SK-N-SH treated with all-trans-retinoic acid at 6 μM for 48 hours (cell line): ENCODE measurements at regions not wholly inside any gene's neighbourhood (a gene's known extent, or its start where the extent isn't known, plus 50 kb on each side); places are given as distances from the start of the nearest gene placed in this dataset.

ENCODE experiments used
- ATAC-seq: fragments of 200-7000 bp; cut with Tn5 transposase; 3 replicates; pipeline ENCODE4 v1.9.1; 2020; ENCODE audit warnings: mild to moderate bottlenecking, moderate library complexity
- ARNTL ChIP-seq: fragments of 450-650 bp; formaldehyde crosslinking; IDR thresholded peaks from 2 replicates; pipeline ENCODE4 v1.5.0; 2020; ENCODE audit warnings: low read depth, mild to moderate bottlenecking, moderate library complexity, borderline replicate concordance
- BACH2 ChIP-seq: fragments of 250-450 bp; sonication (Bioruptor Pico); IDR thresholded peaks from 2 replicates; pipeline ENCODE4 v1.9.0; 2021; ENCODE audit warnings: mild to moderate bottlenecking, borderline replicate concordance
- CREB5 ChIP-seq: fragments of 250-450 bp; sonication (Bioruptor Pico); IDR thresholded peaks from 2 replicates; pipeline ENCODE4 v1.5.1; 2020; ENCODE audit warnings: low read depth, mild to moderate bottlenecking, moderate library complexity
- CSDC2 ChIP-seq: fragments of 250-450 bp; sonication (Bioruptor Pico); IDR thresholded peaks from 2 replicates; pipeline ENCODE4 v1.5.0; 2020; ENCODE audit warnings: mild to moderate bottlenecking, moderate library complexity
- CSRNP3 ChIP-seq: fragments of 250-450 bp; sonication (Bioruptor Pico); IDR thresholded peaks from 2 replicates; pipeline ENCODE4 v1.5.1; 2021; ENCODE audit warnings: mild to moderate bottlenecking, moderate library complexity
- ISL1 ChIP-seq: fragments of 250-450 bp; sonication (Bioruptor Pico); IDR thresholded peaks from 2 replicates; pipeline ENCODE4 v2.1.2; 2022; ENCODE audit warnings: mild to moderate bottlenecking, moderate library complexity
- PATZ1 ChIP-seq: fragments of 250-450 bp; sonication (Bioruptor Pico); IDR thresholded peaks from 2 replicates; pipeline ENCODE4 v1.8.0; 2020; ENCODE audit warnings: mild to moderate bottlenecking, moderate library complexity, borderline replicate concordance
- POU6F1 ChIP-seq: fragments of 250-450 bp; sonication (Bioruptor Pico); IDR thresholded peaks from 2 replicates; pipeline ENCODE4 v1.8.0; 2021; ENCODE audit warnings: low read depth, mild to moderate bottlenecking, moderate library complexity, borderline replicate concordance
- SNAI2 ChIP-seq: fragments of 250-450 bp; sonication (Bioruptor Pico); IDR thresholded peaks from 2 replicates; pipeline ENCODE4 v1.5.0; 2020; ENCODE audit warnings: mild to moderate bottlenecking, moderate library complexity
- TCF4 ChIP-seq: fragments of 250-450 bp; sonication (Bioruptor Pico); IDR thresholded peaks from 2 replicates; pipeline ENCODE4 v1.8.0; 2021; ENCODE audit warnings: mild to moderate bottlenecking, moderate library complexity, borderline replicate concordance
- TSHZ2 ChIP-seq: fragments of 250-450 bp; sonication (Bioruptor Pico); IDR thresholded peaks from 2 replicates; pipeline ENCODE4 v1.5.0; 2020; ENCODE audit warnings: mild to moderate bottlenecking, moderate library complexity
- ZNF565 ChIP-seq: fragments of 450-650 bp; formaldehyde crosslinking; conservative IDR thresholded peaks from 2 replicates; pipeline ENCODE4 v1.5.0; 2020; ENCODE audit warnings: low read depth, mild to moderate bottlenecking, moderate library complexity
- ZNF8 ChIP-seq: fragments of 450-650 bp; formaldehyde crosslinking; IDR thresholded peaks from 2 replicates; pipeline ENCODE4 v1.5.0; 2020; ENCODE audit warnings: mild to moderate bottlenecking, moderate library complexity

- ATAC-seq: peak; percentile 71
- TF ChIP-seq ZNF565 (CRISPR knock-in tag): no peak
- TF ChIP-seq TSHZ2: peak; percentile 14; the same call in 1 of the 2 replicates
Observed at GRCh38 chr15:62636823-62637573, 405.5 kb upstream of the TPM1 start.

GRCh38 chr15:62637574-62637897 is 405.0 kb upstream of the TPM1 start:
- peak; percentile 89 for ATAC-seq

GRCh38 chr15:62637950-62638619 is 404.5 kb upstream of the TPM1 start:
- no peak for ATAC-seq
- no peak for TF ChIP-seq CREB5 (CRISPR knock-in tag)
- no peak for TF ChIP-seq CSRNP3 (CRISPR knock-in tag)
- TF ChIP-seq CSDC2 (CRISPR knock-in tag): no peak
- TF ChIP-seq TCF4 (CRISPR knock-in tag): no peak
- no peak for TF ChIP-seq POU6F1 (CRISPR knock-in tag)
- TF ChIP-seq ZNF565 (CRISPR knock-in tag): no peak
- no peak for TF ChIP-seq BACH2 (CRISPR knock-in tag)
- TF ChIP-seq SNAI2 (CRISPR knock-in tag): no peak
- no peak for TF ChIP-seq ISL1 (CRISPR knock-in tag)

More at GRCh38 chr15:62637574-62637897, 405.0 kb upstream of the TPM1 start:
- TF ChIP-seq TSHZ2: 0 out of 2 replicates have a peak, but pooled peaks have one; percentile 17
- no peak for TF ChIP-seq POU6F1 (CRISPR knock-in tag)
- peak; percentile 49 for TF ChIP-seq ISL1 (CRISPR knock-in tag)
- no peak for TF ChIP-seq ARNTL (CRISPR knock-in tag)
- peak; percentile 60; the same call in 1 of the 2 replicates for TF ChIP-seq TCF4 (CRISPR knock-in tag)
- TF ChIP-seq PATZ1 (CRISPR knock-in tag): no peak
- no peak for TF ChIP-seq ZNF8 (CRISPR knock-in tag)
